ENCODE measurements at regions not wholly inside any gene's neighbourhood (a gene's known extent, or its start where the extent isn't known, plus 50 kb on each side); places are given as distances from the start of the nearest gene placed in this dataset.

DNA sequence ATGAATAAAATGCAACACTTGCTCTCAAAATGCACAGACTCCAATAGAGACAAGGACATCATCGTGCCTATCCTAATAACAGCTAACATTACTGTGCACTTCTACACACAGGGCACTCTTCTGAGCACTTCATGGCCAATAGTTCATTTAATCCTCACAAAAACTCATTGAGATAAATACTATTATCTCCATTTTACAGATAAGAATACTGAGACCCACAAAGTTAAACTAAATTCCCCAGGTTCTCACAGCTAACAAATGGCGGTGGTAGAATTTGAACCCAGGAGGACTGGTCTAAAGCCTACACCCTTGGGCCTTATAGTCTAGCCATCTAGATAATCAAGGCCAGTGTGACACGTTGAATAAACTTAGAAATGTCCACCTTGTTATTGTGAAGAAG is 328.6 kb downstream of the RRAGC start:
- TF ChIP-seq, protein P1, sequence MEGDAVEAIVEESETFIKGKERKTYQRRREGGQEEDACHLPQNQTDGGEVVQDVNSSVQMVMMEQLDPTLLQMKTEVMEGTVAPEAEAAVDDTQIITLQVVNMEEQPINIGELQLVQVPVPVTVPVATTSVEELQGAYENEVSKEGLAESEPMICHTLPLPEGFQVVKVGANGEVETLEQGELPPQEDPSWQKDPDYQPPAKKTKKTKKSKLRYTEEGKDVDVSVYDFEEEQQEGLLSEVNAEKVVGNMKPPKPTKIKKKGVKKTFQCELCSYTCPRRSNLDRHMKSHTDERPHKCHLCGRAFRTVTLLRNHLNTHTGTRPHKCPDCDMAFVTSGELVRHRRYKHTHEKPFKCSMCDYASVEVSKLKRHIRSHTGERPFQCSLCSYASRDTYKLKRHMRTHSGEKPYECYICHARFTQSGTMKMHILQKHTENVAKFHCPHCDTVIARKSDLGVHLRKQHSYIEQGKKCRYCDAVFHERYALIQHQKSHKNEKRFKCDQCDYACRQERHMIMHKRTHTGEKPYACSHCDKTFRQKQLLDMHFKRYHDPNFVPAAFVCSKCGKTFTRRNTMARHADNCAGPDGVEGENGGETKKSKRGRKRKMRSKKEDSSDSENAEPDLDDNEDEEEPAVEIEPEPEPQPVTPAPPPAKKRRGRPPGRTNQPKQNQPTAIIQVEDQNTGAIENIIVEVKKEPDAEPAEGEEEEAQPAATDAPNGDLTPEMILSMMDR (IDR thresholded peaks at IDR 0.05), result no peak
- TF ChIP-seq POLR2A (IDR thresholded peaks at IDR 0.05), result no peak
